Adrenal gland (tissue), 9 donors: ENCODE measurements at regions not wholly inside any gene's neighbourhood (a gene's known extent, or its start where the extent isn't known, plus 50 kb on each side); places are given as distances from the start of the nearest gene placed in this dataset.

Experiments used
- DNase-seq, 7 donors: peaks; one replicate each; pipeline ENCODE4 v3.0.0-alpha.2; 2019 to 2020
- H3K27ac ChIP-seq, 5 donors: fragments of 200-600 bp; sonication (generic) in 4 of 5; 1 replicate in 3 of 5; 2 replicates in 2 of 5; pipeline versions ENCODE4 v1.5.1 to v1.8.0; 2016 to 2020; ENCODE audit warnings: mild to moderate bottlenecking in 1 of 5
- H3K27me3 ChIP-seq: fragments of 200-600 bp; 2 replicates; pipeline ENCODE4 v1.8.0; 2021
- H3K36me3 ChIP-seq, 2 donors: fragments of 200-600 bp; replicated peaks in 1 of 2; 1 replicate in 1 of 2; 2 replicates in 1 of 2; pipeline versions ENCODE4 v1.5.1 to v1.8.0; 2018 to 2022
- H3K4me1 ChIP-seq, 2 donors: fragments of 200-600 bp; replicated peaks in 1 of 2; 1 replicate in 1 of 2; 2 replicates in 1 of 2; pipeline versions ENCODE4 v1.5.1 to v1.8.0; 2018 to 2021
- H3K4me3 ChIP-seq, 4 donors: fragments of 200-600 bp; sonication (generic) in 3 of 4; one replicate each; pipeline ENCODE4 v1.5.1; 2016 to 2018
- H3K9me3 ChIP-seq, 3 donors: fragments of 200-600 bp; sonication (generic) in 1 of 3; replicated peaks in 1 of 3; 1 replicate in 2 of 3; 2 replicates in 1 of 3; pipeline versions ENCODE4 v1.5.1 to v1.8.0; 2016 to 2021
- CTCF ChIP-seq, 6 experiments: fragments of 450-650 bp in 4 of 6; fragments of 200-600 bp in 2 of 6; sonication (generic) in 1 of 6; IDR thresholded peaks; 1 replicate in 5 of 6; 2 replicates in 1 of 6; pipeline versions ENCODE4 v1.5.1 to v1.8.0; 2016 to 2021; ENCODE audit warnings: antibody characterized with exemption in 6 of 6, mild to moderate bottlenecking in 2 of 6, moderate library complexity in 1 of 6
- POLR2A ChIP-seq, 2 donors: fragments of 450-650 bp; IDR thresholded peaks; one replicate each; pipeline ENCODE4 v1.6.1; 2017; ENCODE audit warnings: antibody characterized with exemption in 2 of 2, mild to moderate bottlenecking in 2 of 2, moderate library complexity in 1 of 2
- WGBS, 4 donors: extraction: QIAGEN DNeasy Blood & Tissue Kit in 2 of 4; methylation state at CpG; one replicate each; pipeline versions ENCODE4 v1.1.5 to v1.1.7; 2013 to 2017; 5-methylcytosine and 5-hydroxymethylcytosine counted together
- intact Hi-C, 2 donors: fragments of 100-400 bp; cut with DNase I; formaldehyde crosslinking; loops; one replicate each; pipeline versions ENCODE4 v1.14.1 to v1.15.0; 2022 to 2023
- donor health status: healthy with polysubstance abuse.
- donor health status: Bipolar disorder and iron deficiency.
- donor health status: DM: yes; HTN: yes; CAD: no.
- donor health status: DM: no; HTN: no; CAD: no.
- donor health status: DM: no; HTN: no; CAD: no.

- Histone ChIP-seq H3K4me1 (no peaks in the 10 kb centered on the region), H3K36me3 (no peaks in the 10 kb centered on the region), H3K9me3 (no peaks in the 10 kb centered on the region), H3K4me3 (no peak overlapping the region), H3K27ac (no peak overlapping the region), H3K27me3 (no peaks in the 10 kb centered on the region)
- intact Hi-C loops, result no loop called here
- WGBS, 4 donors, result 88 to 96% (median 89%) methylated on average over 1 of the region's 1 CpG
- no peak for DNase-seq
- no peak for TF ChIP-seq POLR2A (IDR thresholded peaks at IDR 0.05)
- no peak for TF ChIP-seq CTCF (IDR thresholded peaks at IDR 0.05)
These were observed 939.0 kb downstream of the TBC1D32 start for GRCh38 chr6:120395330-120395729.

- Histone ChIP-seq H3K4me1 (no peaks in the 10 kb centered on the region), H3K27ac (no peak overlapping the region), H3K36me3 (no peaks in the 10 kb centered on the region), H3K27me3 (no peaks in the 10 kb centered on the region), H3K4me3 (no peak overlapping the region), H3K9me3 (no peaks in the 10 kb centered on the region)
- DNase-seq, result no peak
- 54 to 65% (median 60%) methylated on average over 2 of the region's 2 CpGs for WGBS, 4 donors
- intact Hi-C loops, result no loop called here
- no peak for TF ChIP-seq CTCF (IDR thresholded peaks at IDR 0.05)
- no peak for TF ChIP-seq POLR2A (IDR thresholded peaks at IDR 0.05)
These were observed 941.3 kb downstream of the TBC1D32 start for GRCh38 chr6:120392941-120393340.

GRCh38 chr6:120384671-120385070 lies 949.6 kb downstream of the TBC1D32 start:
- no peaks in the 10 kb centered on the region for H3K36me3 ChIP-seq
- intact Hi-C loops, result no loop called here
- no peaks in the 10 kb centered on the region for H3K4me1 ChIP-seq
- TF ChIP-seq POLR2A (IDR thresholded peaks at IDR 0.05) (no peak), CTCF (IDR thresholded peaks at IDR 0.05) (no peak)
- H3K27ac ChIP-seq, result no peak overlapping the region
- H3K27me3 ChIP-seq, result no peaks in the 10 kb centered on the region
- no peak for DNase-seq
- H3K4me3 ChIP-seq, result no peak overlapping the region
- no peaks in the 10 kb centered on the region for H3K9me3 ChIP-seq

- H3K4me3 ChIP-seq, result no peak overlapping the region
- no peak for TF ChIP-seq POLR2A (IDR thresholded peaks at IDR 0.05)
- no peak for TF ChIP-seq CTCF (IDR thresholded peaks at IDR 0.05)
- no peaks in the 10 kb centered on the region for H3K36me3 ChIP-seq
These were observed 950.6 kb downstream of the TBC1D32 start for GRCh38 chr6:120383681-120384080.

More at GRCh38 chr6:120383681-120384080, 950.6 kb downstream of the TBC1D32 start:
- no peak overlapping the region for H3K27ac ChIP-seq
- no peaks in the 10 kb centered on the region for H3K27me3 ChIP-seq
- WGBS, 4 donors, result 80 to 98% (median 94%) methylated on average over 1 of the region's 1 CpG
- intact Hi-C loops, result no loop called here
- no peaks in the 10 kb centered on the region for H3K4me1 ChIP-seq
- DNase-seq, result no peak
- no peaks in the 10 kb centered on the region for H3K9me3 ChIP-seq
